ENCODE measurements at regions not wholly inside any gene's neighbourhood (a gene's known extent, or its start where the extent isn't known, plus 50 kb on each side); places are given as distances from the start of the nearest gene placed in this dataset.
"Not testable (repeated sequence)": the region's sequence is repeated elsewhere in the genome, so short reads cannot be mapped to it uniquely, and the experiment has no call there.

DNA sequence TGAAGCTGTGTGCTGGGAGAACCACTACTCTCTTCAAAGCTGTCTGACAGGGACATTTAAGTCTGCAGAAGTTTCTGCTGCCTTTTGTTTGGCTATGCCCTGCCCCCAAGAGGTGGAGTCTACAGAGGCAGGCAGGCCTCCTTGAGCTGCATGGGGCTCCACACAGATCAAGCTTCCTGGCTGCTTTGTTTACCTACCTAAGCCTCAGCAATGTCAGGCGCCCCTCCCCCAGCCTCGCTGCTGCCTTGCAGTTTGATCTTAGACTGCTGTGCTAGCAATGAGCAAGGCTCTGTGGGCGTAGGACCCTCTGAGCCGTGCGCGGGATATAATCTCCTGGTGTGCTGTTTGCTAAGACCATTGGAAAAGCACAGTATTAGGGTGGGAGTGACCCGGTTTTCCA, 103.3 kb upstream of the SALL1 start:
- not testable (repeated sequence) for H3K9me3 ChIP-seq (ENCODE audit: control insufficient read depth, low read length); H3K9ac ChIP-seq (ENCODE audit: low read length); H3K36me3 ChIP-seq (ENCODE audit: control insufficient read depth, insufficient read depth, low read length); H3K4me1 ChIP-seq (ENCODE audit: control insufficient read depth, insufficient read depth, low read length); H3K4me3 ChIP-seq (ENCODE audit: low read length); H3K27me3 ChIP-seq (ENCODE audit: control insufficient read depth, insufficient read depth, low read length)

- no peak overlapping the region for H3K9ac ChIP-seq (ENCODE audit: low read length)
- H3K36me3 ChIP-seq (ENCODE audit: control insufficient read depth, insufficient read depth, low read length) = no peaks in the 10 kb centered on the region
- H3K4me3 ChIP-seq (ENCODE audit: low read length) = no peak overlapping the region
- H3K9me3 ChIP-seq (ENCODE audit: control insufficient read depth, low read length) = no peaks in the 10 kb centered on the region
- H3K4me1 ChIP-seq (ENCODE audit: control insufficient read depth, insufficient read depth, low read length) = peaks cover 12% of the 10 kb centered on the region
- peaks cover 35% of the 10 kb centered on the region for H3K27me3 ChIP-seq (ENCODE audit: control insufficient read depth, insufficient read depth, low read length)
Measured at GRCh38 chr16:51248217-51248616, 97.1 kb upstream of the SALL1 start.

DNA sequence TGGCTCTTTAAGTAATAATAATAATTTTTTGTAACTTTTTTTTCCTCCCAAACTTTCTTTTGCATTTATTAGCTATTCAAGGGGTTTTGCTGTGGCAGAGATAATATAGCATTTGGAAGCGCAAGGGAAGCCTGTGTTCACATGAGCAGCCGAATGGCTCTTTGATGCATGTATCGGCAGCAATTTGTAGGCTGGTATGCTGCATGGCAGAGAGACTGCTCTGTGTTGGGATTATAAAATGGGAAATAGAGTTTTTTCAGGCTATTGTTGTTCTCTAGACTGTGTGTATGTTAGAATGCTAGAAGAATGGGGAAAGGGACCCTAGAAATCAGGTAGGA, 94.6 kb upstream of the SALL1 start:
- no peak overlapping the region for H3K9ac ChIP-seq (ENCODE audit: low read length)
- peaks cover 59% of the 10 kb centered on the region for H3K27me3 ChIP-seq (ENCODE audit: control insufficient read depth, insufficient read depth, low read length)
- H3K4me1 ChIP-seq (ENCODE audit: control insufficient read depth, insufficient read depth, low read length) = peaks cover 12% of the 10 kb centered on the region
- H3K4me3 ChIP-seq (ENCODE audit: low read length) = no peak overlapping the region
- H3K9me3 ChIP-seq (ENCODE audit: control insufficient read depth, low read length) = no peaks in the 10 kb centered on the region
- H3K36me3 ChIP-seq (ENCODE audit: control insufficient read depth, insufficient read depth, low read length) = no peaks in the 10 kb centered on the region

DNA sequence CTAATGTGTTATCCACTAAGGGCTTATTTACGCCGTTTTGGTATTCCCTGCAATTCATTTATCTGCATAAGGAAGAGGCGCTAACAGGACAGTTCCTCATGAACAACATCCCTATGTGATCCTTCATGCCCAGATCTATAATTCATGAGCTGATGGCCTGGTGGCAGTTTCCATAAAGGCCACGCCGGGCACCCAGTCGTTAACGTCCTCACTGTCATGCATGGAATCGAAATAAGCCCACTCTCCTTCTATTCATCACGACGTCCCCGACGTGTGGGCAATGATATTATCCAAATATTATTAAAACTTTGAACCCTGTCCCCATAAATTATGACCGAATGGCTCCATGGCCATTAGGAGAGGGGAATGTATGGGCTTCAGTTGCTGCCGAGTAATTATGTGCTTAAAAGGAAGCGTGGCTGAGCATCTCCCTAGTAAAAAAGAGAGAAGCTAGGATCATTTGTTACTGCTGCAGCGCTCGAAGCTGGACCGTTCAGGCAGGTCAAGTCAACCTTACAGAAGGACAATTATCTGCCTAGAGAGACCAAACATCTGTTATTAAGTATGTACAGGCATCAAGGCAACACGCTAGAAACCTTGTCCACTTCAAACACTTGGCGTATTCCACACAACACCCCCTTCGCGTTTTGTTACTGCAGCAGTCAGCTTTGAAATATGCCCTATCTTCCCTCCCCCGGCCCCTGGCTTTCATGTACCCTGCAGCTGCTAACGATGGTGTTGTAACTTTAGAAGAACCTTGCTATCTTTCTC, 94.0 kb upstream of the SALL1 start:
- no peaks in the 10 kb centered on the region for H3K9me3 ChIP-seq (ENCODE audit: control insufficient read depth, low read length)
- peaks cover 12% of the 10 kb centered on the region for H3K4me1 ChIP-seq (ENCODE audit: control insufficient read depth, insufficient read depth, low read length)
- H3K9ac ChIP-seq (ENCODE audit: low read length) = no peak overlapping the region
- H3K4me3 ChIP-seq (ENCODE audit: low read length) = no peak overlapping the region
- no peaks in the 10 kb centered on the region for H3K36me3 ChIP-seq (ENCODE audit: control insufficient read depth, insufficient read depth, low read length)
- peaks cover 60% of the 10 kb centered on the region for H3K27me3 ChIP-seq (ENCODE audit: control insufficient read depth, insufficient read depth, low read length)

DNA sequence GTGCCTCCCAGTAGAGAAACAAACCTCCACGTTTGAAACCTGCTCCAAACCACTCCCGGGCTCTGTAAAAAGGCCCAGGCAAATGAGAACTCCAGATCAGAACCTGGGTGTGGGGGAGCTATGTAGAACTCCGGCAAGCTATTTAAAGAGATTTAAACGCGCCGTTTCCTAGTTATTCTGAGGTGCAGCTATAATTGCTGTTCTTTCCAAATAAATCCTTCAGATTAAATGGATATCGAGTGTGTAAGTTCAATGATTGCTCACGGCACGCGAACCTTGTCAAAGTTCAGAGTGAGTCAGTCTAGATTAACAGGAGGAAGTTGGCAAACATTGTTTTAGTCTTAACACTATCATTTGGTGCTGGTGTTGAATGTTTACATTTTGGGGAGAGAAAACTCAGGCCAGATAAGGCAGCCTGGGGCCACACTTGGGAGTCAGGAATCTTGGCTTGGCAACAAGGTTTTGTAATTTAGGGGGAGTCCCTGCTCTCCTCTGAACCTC, 92.9 kb upstream of the SALL1 start:
- no peaks in the 10 kb centered on the region for H3K36me3 ChIP-seq (ENCODE audit: control insufficient read depth, insufficient read depth, low read length)
- H3K4me1 ChIP-seq (ENCODE audit: control insufficient read depth, insufficient read depth, low read length) = peaks cover 12% of the 10 kb centered on the region
- H3K27me3 ChIP-seq (ENCODE audit: control insufficient read depth, insufficient read depth, low read length) = peaks cover 70% of the 10 kb centered on the region
- no peaks in the 10 kb centered on the region for H3K9me3 ChIP-seq (ENCODE audit: control insufficient read depth, low read length)
- H3K4me3 ChIP-seq (ENCODE audit: low read length) = no peak overlapping the region
- H3K9ac ChIP-seq (ENCODE audit: low read length) = no peak overlapping the region

DNA sequence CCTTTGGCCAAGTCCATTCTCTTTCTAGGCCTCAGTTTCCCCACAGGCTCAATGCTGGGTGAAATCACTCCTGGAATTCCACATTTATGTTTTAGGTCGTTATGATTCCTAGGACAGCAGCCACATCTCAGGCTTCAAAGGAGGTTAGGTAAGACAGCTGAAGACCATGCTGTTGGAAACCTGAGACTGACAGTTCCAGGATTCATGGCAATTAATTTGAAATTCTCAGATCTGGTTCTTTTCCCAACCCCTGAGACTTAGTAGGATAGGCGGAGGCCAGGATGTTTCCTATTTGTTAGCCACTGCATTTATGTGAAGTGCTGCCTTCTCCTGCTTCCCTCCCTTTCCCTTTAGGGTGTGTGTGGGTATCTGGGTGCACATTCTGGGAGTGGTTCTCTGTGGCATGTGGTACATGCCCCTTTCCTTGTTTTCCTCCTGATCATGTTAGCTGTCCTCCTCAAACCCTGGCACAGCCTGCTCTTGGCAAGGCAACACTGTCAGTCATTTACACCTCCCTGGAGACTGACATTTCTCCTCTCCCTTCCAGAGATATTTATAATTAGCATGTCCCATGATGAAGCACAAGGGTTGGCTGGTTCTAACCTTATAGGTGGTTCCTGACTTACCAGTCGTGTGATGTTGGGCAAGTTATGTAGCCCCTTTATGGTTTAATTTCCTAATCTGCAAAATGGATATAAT, 91.4 kb upstream of the SALL1 start:
- H3K4me3 ChIP-seq (ENCODE audit: low read length) = no peak overlapping the region
- peaks cover 80% of the 10 kb centered on the region for H3K27me3 ChIP-seq (ENCODE audit: control insufficient read depth, insufficient read depth, low read length)
- peaks cover 12% of the 10 kb centered on the region for H3K4me1 ChIP-seq (ENCODE audit: control insufficient read depth, insufficient read depth, low read length)
- no peak overlapping the region for H3K9ac ChIP-seq (ENCODE audit: low read length)
- H3K9me3 ChIP-seq (ENCODE audit: control insufficient read depth, low read length) = no peaks in the 10 kb centered on the region
- H3K36me3 ChIP-seq (ENCODE audit: control insufficient read depth, insufficient read depth, low read length) = no peaks in the 10 kb centered on the region

- Histone ChIP-seq H3K27me3 (ENCODE audit: control insufficient read depth, insufficient read depth, low read length) (peaks cover 79% of the 10 kb centered on the region), H3K36me3 (ENCODE audit: control insufficient read depth, insufficient read depth, low read length) (no peaks in the 10 kb centered on the region), H3K9me3 (ENCODE audit: control insufficient read depth, low read length) (no peaks in the 10 kb centered on the region), H3K4me1 (ENCODE audit: control insufficient read depth, insufficient read depth, low read length) (peaks cover 8% of the 10 kb centered on the region), H3K4me3 (ENCODE audit: low read length) (no peak overlapping the region), H3K9ac (ENCODE audit: low read length) (no peak overlapping the region)
Measured at GRCh38 chr16:51239196-51239595, 88.1 kb upstream of the SALL1 start.

- Histone ChIP-seq H3K27me3 (ENCODE audit: control insufficient read depth, insufficient read depth, low read length) (peaks cover 86% of the 10 kb centered on the region), H3K9ac (ENCODE audit: low read length) (no peak overlapping the region), H3K4me3 (ENCODE audit: low read length) (no peak overlapping the region), H3K9me3 (ENCODE audit: control insufficient read depth, low read length) (no peaks in the 10 kb centered on the region), H3K36me3 (ENCODE audit: control insufficient read depth, insufficient read depth, low read length) (no peaks in the 10 kb centered on the region), H3K4me1 (ENCODE audit: control insufficient read depth, insufficient read depth, low read length) (no peaks in the 10 kb centered on the region)
Measured at GRCh38 chr16:51237861-51238378, 86.8 kb upstream of the SALL1 start.

DNA sequence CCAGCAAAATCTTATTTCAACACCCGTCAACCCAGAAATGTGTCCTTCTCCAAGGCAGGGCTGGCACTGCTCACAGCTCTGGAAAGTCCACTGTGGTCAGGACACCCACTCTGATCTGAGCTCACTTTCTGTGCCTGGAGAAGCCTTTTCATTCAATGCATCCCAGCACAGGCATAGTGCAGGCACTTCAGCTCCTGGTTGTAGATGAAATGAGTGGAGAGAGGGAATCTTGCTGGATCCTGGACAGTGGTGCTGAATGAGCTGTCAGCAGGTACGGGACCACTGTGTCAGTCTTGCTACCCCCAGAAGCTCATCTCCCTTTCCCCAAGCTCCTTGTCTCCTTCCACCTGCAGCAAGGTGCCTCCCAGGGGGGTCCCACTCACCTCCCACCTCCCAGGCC, 86.1 kb upstream of the SALL1 start:
- Histone ChIP-seq H3K4me1 (ENCODE audit: control insufficient read depth, insufficient read depth, low read length) (no peaks in the 10 kb centered on the region), H3K27me3 (ENCODE audit: control insufficient read depth, insufficient read depth, low read length) (peaks cover 85% of the 10 kb centered on the region), H3K36me3 (ENCODE audit: control insufficient read depth, insufficient read depth, low read length) (no peaks in the 10 kb centered on the region), H3K9ac (ENCODE audit: low read length) (no peak overlapping the region), H3K4me3 (ENCODE audit: low read length) (no peak overlapping the region), H3K9me3 (ENCODE audit: control insufficient read depth, low read length) (no peaks in the 10 kb centered on the region)

DNA sequence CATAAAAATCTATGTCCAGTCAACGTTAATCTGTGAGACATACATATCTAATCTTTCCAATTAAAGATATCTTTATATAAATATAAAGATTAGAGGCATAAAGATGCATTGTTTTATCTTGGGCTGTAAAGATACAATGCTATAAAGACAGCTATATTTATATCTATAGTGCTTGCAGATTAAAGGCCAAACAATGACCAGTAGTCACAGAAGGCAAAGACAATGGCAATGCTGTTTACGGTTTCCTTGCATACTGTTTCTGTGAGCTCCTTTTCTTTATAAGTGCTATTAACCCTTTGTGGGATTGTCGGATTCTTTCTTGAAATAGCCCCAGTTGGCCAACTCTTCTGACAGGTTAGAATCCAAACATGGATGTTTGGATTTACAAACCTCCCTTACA, 85.5 kb upstream of the SALL1 start:
- H3K9ac ChIP-seq (ENCODE audit: low read length) = no peak overlapping the region

GRCh38 chr16:51231702-51232101, 80.6 kb upstream of the SALL1 start:
- Histone ChIP-seq H3K27me3 (ENCODE audit: control insufficient read depth, insufficient read depth, low read length) (peaks cover 45% of the 10 kb centered on the region), H3K4me3 (ENCODE audit: low read length) (no peak overlapping the region), H3K9ac (ENCODE audit: low read length) (no peak overlapping the region), H3K9me3 (ENCODE audit: control insufficient read depth, low read length) (no peaks in the 10 kb centered on the region), H3K4me1 (ENCODE audit: control insufficient read depth, insufficient read depth, low read length) (no peaks in the 10 kb centered on the region), H3K36me3 (ENCODE audit: control insufficient read depth, insufficient read depth, low read length) (no peaks in the 10 kb centered on the region)

More for the DNA sequence above, 85.5 kb upstream of the SALL1 start:
- H3K36me3 ChIP-seq (ENCODE audit: control insufficient read depth, insufficient read depth, low read length) = no peaks in the 10 kb centered on the region
- H3K4me3 ChIP-seq (ENCODE audit: low read length) = no peak overlapping the region
- H3K27me3 ChIP-seq (ENCODE audit: control insufficient read depth, insufficient read depth, low read length) = peaks cover 81% of the 10 kb centered on the region
- H3K9me3 ChIP-seq (ENCODE audit: control insufficient read depth, low read length) = no peaks in the 10 kb centered on the region
- no peaks in the 10 kb centered on the region for H3K4me1 ChIP-seq (ENCODE audit: control insufficient read depth, insufficient read depth, low read length)

DNA sequence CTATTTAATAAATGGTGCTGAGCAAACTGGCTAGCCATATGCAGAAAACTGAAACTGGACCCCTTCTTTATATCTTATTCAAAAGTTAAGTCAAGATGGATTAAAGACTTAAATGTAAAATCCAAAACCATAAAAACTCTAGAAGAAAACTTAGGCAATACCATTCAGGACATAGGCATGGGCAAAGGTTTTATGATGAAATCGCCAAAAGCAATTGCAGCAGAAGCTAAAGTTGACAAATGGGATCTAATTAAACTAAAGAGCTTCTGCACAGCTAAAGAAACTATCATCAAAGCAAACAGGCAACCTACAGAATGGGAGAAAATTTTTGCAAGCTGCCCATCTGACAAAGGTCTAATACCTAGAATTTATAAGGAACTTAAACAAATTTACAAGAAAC, 79.0 kb upstream of the SALL1 start:
- peaks cover 33% of the 10 kb centered on the region for H3K27me3 ChIP-seq (ENCODE audit: control insufficient read depth, insufficient read depth, low read length)
- not testable (repeated sequence) for H3K4me1 ChIP-seq (ENCODE audit: control insufficient read depth, insufficient read depth, low read length); H3K4me3 ChIP-seq (ENCODE audit: low read length); H3K9me3 ChIP-seq (ENCODE audit: control insufficient read depth, low read length); H3K9ac ChIP-seq (ENCODE audit: low read length); H3K36me3 ChIP-seq (ENCODE audit: control insufficient read depth, insufficient read depth, low read length)

Measured in mucosa of stomach (tissue), 1 donor.